ENCODE measurements at regions not wholly inside any gene's neighbourhood (a gene's known extent, or its start where the extent isn't known, plus 50 kb on each side); places are given as distances from the start of the nearest gene placed in this dataset.

- no peak for TF ChIP-seq EP300 (IDR thresholded peaks at IDR 0.05)
- Histone ChIP-seq H3K27ac (no peak overlapping the region), H3K4me3 (no peak overlapping the region), H3K9me3 (peaks cover 5% of the 10 kb centered on the region), H3K36me3 (no peaks in the 10 kb centered on the region), H3K4me1 (no peaks in the 10 kb centered on the region), H3K27me3 (no peaks in the 10 kb centered on the region)
- DNase-seq (ENCODE audit: low spot score in 2 of 2), result no peak
- 65% methylated on average over 1 of the region's 1 CpG for WGBS
Measured at GRCh38 chr11:127334466-127334865, 333.9 kb upstream of the KIRREL3 start.

GRCh38 chr11:127332896-127333295 lies 332.3 kb upstream of the KIRREL3 start:
- Histone ChIP-seq H3K27ac (no peak overlapping the region), H3K4me1 (no peaks in the 10 kb centered on the region), H3K36me3 (no peaks in the 10 kb centered on the region), H3K27me3 (no peaks in the 10 kb centered on the region), H3K4me3 (no peak overlapping the region), H3K9me3 (peaks cover 5% of the 10 kb centered on the region)
- DNase-seq (ENCODE audit: low spot score in 2 of 2), result no peak
- 84% methylated on average over 2 of the region's 2 CpGs for WGBS
- no peak for TF ChIP-seq POLR2A (IDR thresholded peaks at IDR 0.05)
- TF ChIP-seq POLR2AphosphoS5 (IDR thresholded peaks at IDR 0.05), result no peak
- no peak for TF ChIP-seq EP300 (IDR thresholded peaks at IDR 0.05)
- TF ChIP-seq, protein P1, sequence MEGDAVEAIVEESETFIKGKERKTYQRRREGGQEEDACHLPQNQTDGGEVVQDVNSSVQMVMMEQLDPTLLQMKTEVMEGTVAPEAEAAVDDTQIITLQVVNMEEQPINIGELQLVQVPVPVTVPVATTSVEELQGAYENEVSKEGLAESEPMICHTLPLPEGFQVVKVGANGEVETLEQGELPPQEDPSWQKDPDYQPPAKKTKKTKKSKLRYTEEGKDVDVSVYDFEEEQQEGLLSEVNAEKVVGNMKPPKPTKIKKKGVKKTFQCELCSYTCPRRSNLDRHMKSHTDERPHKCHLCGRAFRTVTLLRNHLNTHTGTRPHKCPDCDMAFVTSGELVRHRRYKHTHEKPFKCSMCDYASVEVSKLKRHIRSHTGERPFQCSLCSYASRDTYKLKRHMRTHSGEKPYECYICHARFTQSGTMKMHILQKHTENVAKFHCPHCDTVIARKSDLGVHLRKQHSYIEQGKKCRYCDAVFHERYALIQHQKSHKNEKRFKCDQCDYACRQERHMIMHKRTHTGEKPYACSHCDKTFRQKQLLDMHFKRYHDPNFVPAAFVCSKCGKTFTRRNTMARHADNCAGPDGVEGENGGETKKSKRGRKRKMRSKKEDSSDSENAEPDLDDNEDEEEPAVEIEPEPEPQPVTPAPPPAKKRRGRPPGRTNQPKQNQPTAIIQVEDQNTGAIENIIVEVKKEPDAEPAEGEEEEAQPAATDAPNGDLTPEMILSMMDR (IDR thresholded peaks at IDR 0.05), result no peak

- Histone ChIP-seq H3K4me1 (no peaks in the 10 kb centered on the region), H3K36me3 (no peaks in the 10 kb centered on the region), H3K27me3 (no peaks in the 10 kb centered on the region), H3K27ac (no peak overlapping the region), H3K4me3 (no peak overlapping the region), H3K9me3 (peaks cover 5% of the 10 kb centered on the region)
- TF ChIP-seq EP300 (IDR thresholded peaks at IDR 0.05), result no peak
- TF ChIP-seq, protein P1 (IDR thresholded peaks at IDR 0.05), result no peak
- TF ChIP-seq POLR2A (IDR thresholded peaks at IDR 0.05), result no peak
- TF ChIP-seq POLR2AphosphoS5 (IDR thresholded peaks at IDR 0.05), result no peak
- WGBS, result 51% methylated on average over 3 of the region's 3 CpGs
- DNase-seq (ENCODE audit: low spot score in 2 of 2), result no peak
Measured at GRCh38 chr11:127330044-127330443, 329.5 kb upstream of the KIRREL3 start.

- WGBS, result 81% methylated on average over 2 of the region's 2 CpGs
Measured at GRCh38 chr11:127308291-127308690, 307.7 kb upstream of the KIRREL3 start.

DNA sequence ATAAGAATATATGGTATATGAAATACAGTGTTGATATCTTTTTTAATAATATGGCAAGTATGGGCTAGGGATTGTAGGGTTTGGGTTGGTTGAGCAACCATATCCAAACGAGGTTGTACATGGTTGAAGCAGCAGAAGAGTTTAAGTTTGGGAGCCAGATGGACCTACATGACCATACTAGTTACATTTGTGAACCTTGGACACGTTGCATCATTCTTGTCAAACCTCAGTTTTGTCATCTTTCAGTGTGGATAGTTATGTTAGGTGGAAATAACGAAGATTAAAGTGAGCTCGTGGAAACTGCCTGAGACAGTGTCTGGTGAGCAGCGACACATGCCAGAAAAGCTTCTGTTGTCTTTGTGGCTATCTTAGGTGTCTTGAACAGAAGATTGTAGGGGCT lies 307.1 kb upstream of the KIRREL3 start:
- H3K27me3 ChIP-seq, result no peaks in the 10 kb centered on the region
- WGBS, result 66% methylated on average over 5 of the region's 5 CpGs
- no peaks in the 10 kb centered on the region for H3K4me1 ChIP-seq
- no peak overlapping the region for H3K27ac ChIP-seq
- no peak overlapping the region for H3K4me3 ChIP-seq
- TF ChIP-seq EP300 (IDR thresholded peaks at IDR 0.05) (no peak), POLR2AphosphoS5 (IDR thresholded peaks at IDR 0.05) (no peak), POLR2A (IDR thresholded peaks at IDR 0.05) (no peak)
- TF ChIP-seq, protein P1 (IDR thresholded peaks at IDR 0.05), result no peak
- no peak for DNase-seq (ENCODE audit: low spot score in 2 of 2)
- H3K36me3 ChIP-seq, result no peaks in the 10 kb centered on the region
- H3K9me3 ChIP-seq, result no peaks in the 10 kb centered on the region

More at GRCh38 chr11:127308291-127308690, 307.7 kb upstream of the KIRREL3 start:
- TF ChIP-seq POLR2AphosphoS5 (IDR thresholded peaks at IDR 0.05), result no peak
- TF ChIP-seq, protein P1 (IDR thresholded peaks at IDR 0.05), result no peak
- TF ChIP-seq POLR2A (IDR thresholded peaks at IDR 0.05), result no peak
- TF ChIP-seq EP300 (IDR thresholded peaks at IDR 0.05), result no peak
- no peak overlapping the region for H3K27ac ChIP-seq
- H3K36me3 ChIP-seq, result no peaks in the 10 kb centered on the region
- no peaks in the 10 kb centered on the region for H3K4me1 ChIP-seq
- H3K4me3 ChIP-seq, result no peak overlapping the region
- H3K27me3 ChIP-seq, result no peaks in the 10 kb centered on the region
- H3K9me3 ChIP-seq, result no peaks in the 10 kb centered on the region
- DNase-seq (ENCODE audit: low spot score in 2 of 2), result no peak

DNA sequence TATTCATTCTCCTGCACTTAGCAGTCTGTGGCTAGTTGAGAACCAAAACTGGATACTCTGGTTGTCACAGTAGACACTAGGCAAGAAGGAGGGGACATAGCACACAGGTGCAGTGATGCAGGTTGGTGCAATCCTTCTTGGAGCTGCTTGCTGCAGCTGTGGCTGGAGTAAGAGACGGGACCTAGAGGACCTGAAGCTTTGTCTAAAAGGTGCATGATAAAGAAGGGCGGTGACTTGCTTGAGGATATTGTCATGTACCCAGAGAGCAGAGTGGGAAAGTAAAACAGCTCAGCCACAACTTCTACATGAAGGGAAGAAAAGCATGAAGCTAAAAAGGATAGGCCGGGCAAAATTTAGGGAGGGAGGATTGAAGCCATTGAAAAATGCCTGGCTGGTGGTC lies 304.1 kb upstream of the KIRREL3 start:
- 82% methylated on average over 3 of the region's 3 CpGs for WGBS
- H3K36me3 ChIP-seq, result no peaks in the 10 kb centered on the region
- DNase-seq (ENCODE audit: low spot score in 2 of 2), result no peak
- no peaks in the 10 kb centered on the region for H3K4me1 ChIP-seq
- H3K27ac ChIP-seq, result no peak overlapping the region
- TF ChIP-seq POLR2A (IDR thresholded peaks at IDR 0.05) (no peak), POLR2AphosphoS5 (IDR thresholded peaks at IDR 0.05) (no peak), EP300 (IDR thresholded peaks at IDR 0.05) (no peak)
- TF ChIP-seq, protein P1 (IDR thresholded peaks at IDR 0.05), result no peak
- H3K9me3 ChIP-seq, result no peaks in the 10 kb centered on the region
- no peak overlapping the region for H3K4me3 ChIP-seq
- H3K27me3 ChIP-seq, result no peaks in the 10 kb centered on the region

Data from suprapubic skin (tissue), 4 donors.